ENCODE measurements at regions not wholly inside any gene's neighbourhood (a gene's known extent, or its start where the extent isn't known, plus 50 kb on each side); places are given as distances from the start of the nearest gene placed in this dataset.

- DNase-seq: no peak
- TF ChIP-seq CTCF (IDR thresholded peaks at IDR 0.05; ENCODE audit: low read depth, low read length): no peak
- H3K9me3 ChIP-seq (ENCODE audit: severe bottlenecking): no peaks in the 10 kb centered on the region
- H3K27me3 ChIP-seq (ENCODE audit: insufficient read depth, low read depth, severe bottlenecking): no peaks in the 10 kb centered on the region
- no peak overlapping the region for H3K4me3 ChIP-seq (ENCODE audit: low read depth, low read length)
- H3K27ac ChIP-seq: no peak overlapping the region
- no peaks in the 10 kb centered on the region for H3K36me3 ChIP-seq
Observed at GRCh38 chr22:27596133-27596870, 205.3 kb downstream of the MN1 start.

GRCh38 chr22:27597703-27598444 is 203.7 kb downstream of the MN1 start:
- Histone ChIP-seq H3K9me3 (ENCODE audit: severe bottlenecking) (no peaks in the 10 kb centered on the region), H3K4me3 (ENCODE audit: low read depth, low read length) (no peak overlapping the region), H3K36me3 (no peaks in the 10 kb centered on the region), H3K27me3 (ENCODE audit: insufficient read depth, low read depth, severe bottlenecking) (no peaks in the 10 kb centered on the region), H3K27ac (no peak overlapping the region)
- no peak for DNase-seq
- no peak for TF ChIP-seq CTCF (IDR thresholded peaks at IDR 0.05; ENCODE audit: low read depth, low read length)

- Histone ChIP-seq H3K27me3 (ENCODE audit: insufficient read depth, low read depth, severe bottlenecking) (no peaks in the 10 kb centered on the region), H3K27ac (no peak overlapping the region), H3K4me3 (ENCODE audit: low read depth, low read length) (no peak overlapping the region), H3K9me3 (ENCODE audit: severe bottlenecking) (no peaks in the 10 kb centered on the region), H3K36me3 (no peaks in the 10 kb centered on the region)
- DNase-seq: no peak
- no peak for TF ChIP-seq CTCF (IDR thresholded peaks at IDR 0.05; ENCODE audit: low read depth, low read length)
Observed at GRCh38 chr22:27598792-27599191, 202.8 kb downstream of the MN1 start.

- no peak overlapping the region for H3K4me3 ChIP-seq (ENCODE audit: low read depth, low read length)
- H3K27me3 ChIP-seq (ENCODE audit: insufficient read depth, low read depth, severe bottlenecking): no peaks in the 10 kb centered on the region
- no peaks in the 10 kb centered on the region for H3K9me3 ChIP-seq (ENCODE audit: severe bottlenecking)
- TF ChIP-seq CTCF (IDR thresholded peaks at IDR 0.05; ENCODE audit: low read depth, low read length): no peak
- no peak for DNase-seq
- no peaks in the 10 kb centered on the region for H3K36me3 ChIP-seq
- no peak overlapping the region for H3K27ac ChIP-seq
Observed at GRCh38 chr22:27601195-27601594, 200.4 kb downstream of the MN1 start.

- H3K27ac ChIP-seq: no peak overlapping the region
- no peak for TF ChIP-seq CTCF (IDR thresholded peaks at IDR 0.05; ENCODE audit: low read depth, low read length)
Observed at GRCh38 chr22:27602390-27602789, 199.2 kb downstream of the MN1 start.

More at GRCh38 chr22:27602390-27602789, 199.2 kb downstream of the MN1 start:
- H3K4me3 ChIP-seq (ENCODE audit: low read depth, low read length): no peak overlapping the region
- H3K36me3 ChIP-seq: no peaks in the 10 kb centered on the region
- no peaks in the 10 kb centered on the region for H3K9me3 ChIP-seq (ENCODE audit: severe bottlenecking)
- H3K27me3 ChIP-seq (ENCODE audit: insufficient read depth, low read depth, severe bottlenecking): no peaks in the 10 kb centered on the region
- no peak for DNase-seq
